GM23338 (cell line): ENCODE measurements at regions not wholly inside any gene's neighbourhood (a gene's known extent, or its start where the extent isn't known, plus 50 kb on each side); places are given as distances from the start of the nearest gene placed in this dataset.

ENCODE experiments used
- CREB1 ChIP-seq: fragments of 250-450 bp; sonication (Bioruptor Pico); IDR thresholded peaks from 2 replicates; pipeline ENCODE4 v1.5.0; 2020; ENCODE audit warnings: low read depth, mild to moderate bottlenecking, moderate library complexity
- CTCF ChIP-seq, 2 experiments: fragments of 200-600 bp in 1 of 2; sonication (generic) in 1 of 2; conservative IDR thresholded peaks; 2 replicates each; pipeline versions ENCODE4 v1.5.1 to v1.6.1; 2016 to 2017; ENCODE audit warnings: antibody characterized with exemption in 2 of 2, low read depth in 2 of 2, mild to moderate bottlenecking in 2 of 2, moderate library complexity in 1 of 2
- EZH2 ChIP-seq: fragments of 200-600 bp; sonication (generic); IDR thresholded peaks from one replicate; pipeline ENCODE4 v1.8.0; 2017; ENCODE audit warnings: antibody characterized with exemption, mild to moderate bottlenecking, low read depth; ENCODE audit not compliant: unreplicated experiment
- EZH2phosphoT487 ChIP-seq: fragments of 200-600 bp; sonication (generic); IDR thresholded peaks from one replicate; pipeline ENCODE4 v1.8.1; 2018; ENCODE audit warnings: antibody characterized with exemption; ENCODE audit not compliant: unreplicated experiment
- JUNB ChIP-seq: IDR thresholded peaks from one replicate; pipeline ENCODE4 v1.6.1; 2016; ENCODE audit warnings: antibody characterized with exemption; ENCODE audit not compliant: unreplicated experiment
- NANOG ChIP-seq: IDR thresholded peaks from 2 replicates; pipeline ENCODE4 v1.6.1; 2016; ENCODE audit warnings: antibody characterized with exemption, borderline replicate concordance
- POLR2AphosphoS5 ChIP-seq: IDR thresholded peaks from 2 replicates; pipeline ENCODE4 v1.6.1; 2016; ENCODE audit warnings: antibody characterized with exemption, low read depth
- STAT1 ChIP-seq: IDR thresholded peaks from one replicate; pipeline ENCODE4 v1.6.1; 2016; ENCODE audit warnings: antibody characterized with exemption; ENCODE audit not compliant: unreplicated experiment
- ZNF114 ChIP-seq: fragments of 250-450 bp; sonication (Bioruptor Pico); IDR thresholded peaks from 2 replicates; pipeline ENCODE4 v1.5.0; 2020; ENCODE audit warnings: mild to moderate bottlenecking, moderate library complexity
- ZNF331 ChIP-seq: fragments of 250-450 bp; sonication (Bioruptor Pico); IDR thresholded peaks from 2 replicates; pipeline ENCODE4 v1.5.0; 2020; ENCODE audit warnings: low read depth, mild to moderate bottlenecking, moderate library complexity
- ZNF462 ChIP-seq: fragments of 250-450 bp; sonication (Bioruptor Pico); IDR thresholded peaks from 2 replicates; pipeline ENCODE4 v1.5.0; 2020; ENCODE audit warnings: mild to moderate bottlenecking, moderate library complexity
- TF ChIP-seq, protein P1 (sequence below): IDR thresholded peaks from one replicate; pipeline ENCODE4 v1.6.1; 2018; ENCODE audit warnings: antibody characterized with exemption; ENCODE audit not compliant: unreplicated experiment
- TF ChIP-seq, protein P2 (sequence below): IDR thresholded peaks from 2 replicates; pipeline ENCODE4 v1.6.1; 2016; ENCODE audit warnings: antibody characterized with exemption

GRCh38 chr20:60669211-60669610 lies 582.9 kb upstream of the CDH4 start:
- no peak for TF ChIP-seq EZH2
- TF ChIP-seq CTCF (conservative IDR thresholded peaks at IDR 0.05; ENCODE audit: low read depth in 2 of 2): no peak
- TF ChIP-seq NANOG: no peak
- no peak for TF ChIP-seq EZH2phosphoT487
- no peak for TF ChIP-seq ZNF331 (CRISPR knock-in tag)
- TF ChIP-seq STAT1: no peak
- TF ChIP-seq, protein P1, sequence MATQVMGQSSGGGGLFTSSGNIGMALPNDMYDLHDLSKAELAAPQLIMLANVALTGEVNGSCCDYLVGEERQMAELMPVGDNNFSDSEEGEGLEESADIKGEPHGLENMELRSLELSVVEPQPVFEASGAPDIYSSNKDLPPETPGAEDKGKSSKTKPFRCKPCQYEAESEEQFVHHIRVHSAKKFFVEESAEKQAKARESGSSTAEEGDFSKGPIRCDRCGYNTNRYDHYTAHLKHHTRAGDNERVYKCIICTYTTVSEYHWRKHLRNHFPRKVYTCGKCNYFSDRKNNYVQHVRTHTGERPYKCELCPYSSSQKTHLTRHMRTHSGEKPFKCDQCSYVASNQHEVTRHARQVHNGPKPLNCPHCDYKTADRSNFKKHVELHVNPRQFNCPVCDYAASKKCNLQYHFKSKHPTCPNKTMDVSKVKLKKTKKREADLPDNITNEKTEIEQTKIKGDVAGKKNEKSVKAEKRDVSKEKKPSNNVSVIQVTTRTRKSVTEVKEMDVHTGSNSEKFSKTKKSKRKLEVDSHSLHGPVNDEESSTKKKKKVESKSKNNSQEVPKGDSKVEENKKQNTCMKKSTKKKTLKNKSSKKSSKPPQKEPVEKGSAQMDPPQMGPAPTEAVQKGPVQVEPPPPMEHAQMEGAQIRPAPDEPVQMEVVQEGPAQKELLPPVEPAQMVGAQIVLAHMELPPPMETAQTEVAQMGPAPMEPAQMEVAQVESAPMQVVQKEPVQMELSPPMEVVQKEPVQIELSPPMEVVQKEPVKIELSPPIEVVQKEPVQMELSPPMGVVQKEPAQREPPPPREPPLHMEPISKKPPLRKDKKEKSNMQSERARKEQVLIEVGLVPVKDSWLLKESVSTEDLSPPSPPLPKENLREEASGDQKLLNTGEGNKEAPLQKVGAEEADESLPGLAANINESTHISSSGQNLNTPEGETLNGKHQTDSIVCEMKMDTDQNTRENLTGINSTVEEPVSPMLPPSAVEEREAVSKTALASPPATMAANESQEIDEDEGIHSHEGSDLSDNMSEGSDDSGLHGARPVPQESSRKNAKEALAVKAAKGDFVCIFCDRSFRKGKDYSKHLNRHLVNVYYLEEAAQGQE: no peak
- no peak for TF ChIP-seq JUNB
- no peak for TF ChIP-seq CREB1 (CRISPR knock-in tag)
- TF ChIP-seq POLR2AphosphoS5: no peak
- TF ChIP-seq, protein P2, sequence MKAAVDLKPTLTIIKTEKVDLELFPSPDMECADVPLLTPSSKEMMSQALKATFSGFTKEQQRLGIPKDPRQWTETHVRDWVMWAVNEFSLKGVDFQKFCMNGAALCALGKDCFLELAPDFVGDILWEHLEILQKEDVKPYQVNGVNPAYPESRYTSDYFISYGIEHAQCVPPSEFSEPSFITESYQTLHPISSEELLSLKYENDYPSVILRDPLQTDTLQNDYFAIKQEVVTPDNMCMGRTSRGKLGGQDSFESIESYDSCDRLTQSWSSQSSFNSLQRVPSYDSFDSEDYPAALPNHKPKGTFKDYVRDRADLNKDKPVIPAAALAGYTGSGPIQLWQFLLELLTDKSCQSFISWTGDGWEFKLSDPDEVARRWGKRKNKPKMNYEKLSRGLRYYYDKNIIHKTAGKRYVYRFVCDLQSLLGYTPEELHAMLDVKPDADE: no peak
- no peak for TF ChIP-seq ZNF114 (CRISPR knock-in tag)
- TF ChIP-seq ZNF462 (CRISPR knock-in tag): no peak
